Panc1 (cell line): ENCODE measurements at regions not wholly inside any gene's neighbourhood (a gene's known extent, or its start where the extent isn't known, plus 50 kb on each side); places are given as distances from the start of the nearest gene placed in this dataset.

Experiments
- ATAC-seq: fragments of 200-7000 bp; cut with Tn5 transposase; 2 replicates; pipeline ENCODE4 v1.9.1; 2020; ENCODE audit warnings: mild to moderate bottlenecking, moderate library complexity
- BruUV-seq: library from RNA; stranded (reverse); fragments of 400-500 nt; replicated peaks from 2 replicates; lab custom pipeline; 2021; lab: Mats Ljungman, UMichigan
- CTCF ChIA-PET: fragments of 300-600 bp; sonication (Branson Sonifier 250); formaldehyde crosslinking; loops from one replicate; lab custom pipeline; 2022; ENCODE audit warnings: antibody characterized with exemption; lab: Charles Lee
- POLR2A ChIA-PET: fragments of 300-600 bp; sonication (Branson Sonifier 250); formaldehyde crosslinking; loops from one replicate; lab custom pipeline; 2022; ENCODE audit warnings: antibody characterized with exemption; lab: Charles Lee
- DNase-seq: peaks from one replicate; pipeline ENCODE4 v3.0.0-alpha.2; 2010; ENCODE audit warnings: low read depth, low spot score
- H3K27ac ChIP-seq: 2 replicates; pipeline ENCODE4 v1.5.1; 2011; ENCODE audit warnings: mild to moderate bottlenecking, low read length, inconsistent platforms
- H3K27me3 ChIP-seq: fragments of 200-500 bp; sonication (Bioruptor generic); 2 replicates; pipeline ENCODE4 v1.6.0; 2014; ENCODE audit warnings: low read length, inconsistent platforms; ENCODE audit not compliant: control insufficient read depth, insufficient read depth
- H3K36me3 ChIP-seq: fragments of 200-500 bp; sonication (Bioruptor generic); 2 replicates; pipeline ENCODE4 v1.5.1; 2014; ENCODE audit warnings: inconsistent platforms, mild to moderate bottlenecking, low read length, moderate library complexity; ENCODE audit not compliant: control insufficient read depth, insufficient read depth
- H3K4me1 ChIP-seq: 2 replicates; pipeline ENCODE4 v1.5.1; 2011; ENCODE audit warnings: inconsistent platforms, mild to moderate bottlenecking, low read length, moderate library complexity; ENCODE audit not compliant: control insufficient read depth, insufficient read depth
- H3K4me3 ChIP-seq, 2 experiments: 2 replicates each; pipeline ENCODE4 v1.5.1; 2011 to 2012; ENCODE audit warnings: low read depth in 2 of 2, low read length in 2 of 2, mild to moderate bottlenecking in 2 of 2, inconsistent platforms in 1 of 2, moderate library complexity in 1 of 2
- H3K9me3 ChIP-seq: fragments of 200-500 bp; sonication (Bioruptor generic); 2 replicates; pipeline ENCODE4 v1.5.1; 2014; ENCODE audit warnings: low read depth, mild to moderate bottlenecking, inconsistent platforms, low read length, moderate library complexity; ENCODE audit not compliant: control insufficient read depth, insufficient read depth
- CTCF ChIP-seq: fragments of 450-650 bp; IDR thresholded peaks from 2 replicates; pipeline ENCODE4 v1.5.1; 2017; ENCODE audit warnings: mild to moderate bottlenecking
- POLR2AphosphoS5 ChIP-seq: IDR thresholded peaks from 2 replicates; pipeline ENCODE4 v1.6.1; 2012; ENCODE audit warnings: mild to moderate bottlenecking, low read depth, low read length, moderate library complexity
- REST ChIP-seq, 2 experiments: IDR thresholded peaks; 2 replicates each; pipeline ENCODE4 v1.6.1; 2011 to 2012; ENCODE audit warnings: low read depth in 2 of 2, control low read depth in 1 of 2, low read length in 1 of 2, mild to moderate bottlenecking in 1 of 2, moderate library complexity in 1 of 2; ENCODE audit not compliant: insufficient read depth in 1 of 2
- SIN3A ChIP-seq: IDR thresholded peaks from 2 replicates; pipeline ENCODE4 v1.6.1; 2012; ENCODE audit warnings: low read depth, mild to moderate bottlenecking, low read length, moderate library complexity, borderline replicate concordance; ENCODE audit not compliant: insufficient read depth
- TCF7L2 ChIP-seq: IDR thresholded peaks from 2 replicates; pipeline ENCODE4 v1.6.1; 2011; ENCODE audit warnings: mild to moderate bottlenecking, low read depth, low read length, inconsistent platforms
- in situ Hi-C: cut with HindIII; loops from 2 replicates; pipeline ENCODE4 v1.10.0; 2016; ENCODE audit warnings: low sequenced_read_pairs, low pct_unique_long_range_greater_than_20kb
- intact Hi-C: fragments of 100-400 bp; cut with micrococcal nuclease; formaldehyde crosslinking; loops from one replicate; pipeline ENCODE4 v1.10.0; 2022; ENCODE audit not compliant: unreplicated experiment

GRCh38 chr5:124292322-124292855, 454.1 kb downstream of the ZNF608 start:
- intact Hi-C loops (no loop called here), in situ Hi-C loops (no loop called here)
- DNase-seq (no peak), ATAC-seq (no peak)
- no peaks in the 10 kb centered on the region for H3K4me1 ChIP-seq
- H3K27ac ChIP-seq, result no peak overlapping the region
- ChIA-PET CTCF (no interaction called here), POLR2A (interaction anchor here (0.6 kb wide), 1 partner anchor 438 kb away, joined by 3 read pairs; no protein-coding TSS in a partner anchor)
- H3K9me3 ChIP-seq, result no peaks in the 10 kb centered on the region
- no peak overlapping the region for H3K4me3 ChIP-seq
- H3K27me3 ChIP-seq, result no peaks in the 10 kb centered on the region
- TF ChIP-seq REST (IDR thresholded peaks at IDR 0.05; ENCODE audit: insufficient read depth in 1 of 2, low read depth in 2 of 2, low read length in 1 of 2), result no peak
- no peak for TF ChIP-seq SIN3A
- no peak for TF ChIP-seq CTCF
- TF ChIP-seq TCF7L2, result no peak
- no peak for TF ChIP-seq POLR2AphosphoS5
- no peaks in the 10 kb centered on the region for H3K36me3 ChIP-seq
- no TSS peak for BruUV-seq

- Histone ChIP-seq H3K4me3 (no peak overlapping the region), H3K4me1 (no peaks in the 10 kb centered on the region), H3K9me3 (no peaks in the 10 kb centered on the region), H3K27me3 (no peaks in the 10 kb centered on the region), H3K36me3 (no peaks in the 10 kb centered on the region), H3K27ac (0 out of 2 replicates have a peak overlapping the region, but pooled peaks have one; percentile 13)
- TF ChIP-seq TCF7L2, result peak; percentile 48; the same call in 1 of the 2 replicates
- no peak for TF ChIP-seq REST (IDR thresholded peaks at IDR 0.05; ENCODE audit: insufficient read depth in 1 of 2, low read depth in 2 of 2, low read length in 1 of 2)
- BruUV-seq, result no TSS peak
- DNase-seq (no peak), ATAC-seq (no peak)
- ChIA-PET CTCF (no interaction called here), POLR2A (no interaction called here)
- intact Hi-C loops (no loop called here), in situ Hi-C loops (no loop called here)
Measured at GRCh38 chr5:124289641-124290311, 456.7 kb downstream of the ZNF608 start.
